22Rv1 (cell line): ENCODE measurements at regions not wholly inside any gene's neighbourhood (a gene's known extent, or its start where the extent isn't known, plus 50 kb on each side); places are given as distances from the start of the nearest gene placed in this dataset.

Experiments used
- ZFX ChIP-seq: fragments of 450-650 bp; IDR thresholded peaks from 2 replicates; pipeline ENCODE4 v1.6.1; 2017; ENCODE audit warnings: antibody characterized with exemption, borderline replicate concordance
- TF ChIP-seq, protein P1 (sequence below): fragments of 450-650 bp; IDR thresholded peaks from 2 replicates; pipeline ENCODE4 v1.5.1; 2017; ENCODE audit warnings: mild to moderate bottlenecking

DNA sequence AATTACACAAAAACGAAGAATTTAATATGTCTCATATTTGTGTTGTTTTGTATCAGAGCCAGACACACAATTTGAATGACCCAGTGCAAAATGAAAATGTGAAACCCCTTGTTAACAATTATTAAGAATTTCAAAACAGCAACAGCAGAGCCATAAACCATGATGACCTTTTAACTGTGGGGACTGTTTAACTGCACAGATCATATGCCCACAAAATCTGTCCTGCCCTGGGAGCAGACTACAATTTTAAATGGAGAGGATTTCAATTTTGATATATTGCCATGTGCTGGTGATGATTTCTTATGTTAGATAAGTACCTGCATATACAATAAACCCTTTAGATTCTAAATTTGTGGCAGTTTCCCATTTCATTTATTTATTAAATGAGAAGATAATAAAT is 455.5 kb upstream of the MGAT4C start:
- TF ChIP-seq, protein P1, sequence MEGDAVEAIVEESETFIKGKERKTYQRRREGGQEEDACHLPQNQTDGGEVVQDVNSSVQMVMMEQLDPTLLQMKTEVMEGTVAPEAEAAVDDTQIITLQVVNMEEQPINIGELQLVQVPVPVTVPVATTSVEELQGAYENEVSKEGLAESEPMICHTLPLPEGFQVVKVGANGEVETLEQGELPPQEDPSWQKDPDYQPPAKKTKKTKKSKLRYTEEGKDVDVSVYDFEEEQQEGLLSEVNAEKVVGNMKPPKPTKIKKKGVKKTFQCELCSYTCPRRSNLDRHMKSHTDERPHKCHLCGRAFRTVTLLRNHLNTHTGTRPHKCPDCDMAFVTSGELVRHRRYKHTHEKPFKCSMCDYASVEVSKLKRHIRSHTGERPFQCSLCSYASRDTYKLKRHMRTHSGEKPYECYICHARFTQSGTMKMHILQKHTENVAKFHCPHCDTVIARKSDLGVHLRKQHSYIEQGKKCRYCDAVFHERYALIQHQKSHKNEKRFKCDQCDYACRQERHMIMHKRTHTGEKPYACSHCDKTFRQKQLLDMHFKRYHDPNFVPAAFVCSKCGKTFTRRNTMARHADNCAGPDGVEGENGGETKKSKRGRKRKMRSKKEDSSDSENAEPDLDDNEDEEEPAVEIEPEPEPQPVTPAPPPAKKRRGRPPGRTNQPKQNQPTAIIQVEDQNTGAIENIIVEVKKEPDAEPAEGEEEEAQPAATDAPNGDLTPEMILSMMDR: no peak
- TF ChIP-seq ZFX: no peak
